VCaP (cell line): ENCODE measurements at regions not wholly inside any gene's neighbourhood (a gene's known extent, or its start where the extent isn't known, plus 50 kb on each side); places are given as distances from the start of the nearest gene placed in this dataset.

ENCODE experiments used
- H3K27ac ChIP-seq: fragments of 450-650 bp; 2 replicates; pipeline ENCODE4 v1.5.1; 2017
- TF ChIP-seq, protein P1 (sequence below): fragments of 450-650 bp; conservative IDR thresholded peaks from 2 replicates; pipeline ENCODE4 v1.5.1; 2017; ENCODE audit warnings: mild to moderate bottlenecking, moderate library complexity

DNA sequence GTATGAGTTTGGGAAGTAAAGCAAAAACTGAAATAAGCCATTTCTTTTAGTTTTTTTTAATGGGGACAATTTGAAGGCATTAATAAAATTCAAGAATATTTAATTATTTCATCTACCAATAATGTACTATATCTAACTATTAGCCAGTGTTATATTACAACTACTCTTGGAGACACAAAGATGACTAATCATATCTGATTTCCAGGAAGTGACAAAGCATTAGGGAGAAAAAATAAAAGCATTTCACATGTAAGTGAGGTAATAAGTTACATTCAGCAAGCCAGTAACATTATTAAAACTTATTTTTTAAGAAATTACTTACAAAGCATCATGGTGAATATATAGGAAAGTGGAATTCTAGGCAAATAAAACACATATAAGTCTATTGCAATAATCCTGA, 781.3 kb upstream of the NRXN1 start:
- H3K27ac ChIP-seq: no peak overlapping the region
- TF ChIP-seq, protein P1, sequence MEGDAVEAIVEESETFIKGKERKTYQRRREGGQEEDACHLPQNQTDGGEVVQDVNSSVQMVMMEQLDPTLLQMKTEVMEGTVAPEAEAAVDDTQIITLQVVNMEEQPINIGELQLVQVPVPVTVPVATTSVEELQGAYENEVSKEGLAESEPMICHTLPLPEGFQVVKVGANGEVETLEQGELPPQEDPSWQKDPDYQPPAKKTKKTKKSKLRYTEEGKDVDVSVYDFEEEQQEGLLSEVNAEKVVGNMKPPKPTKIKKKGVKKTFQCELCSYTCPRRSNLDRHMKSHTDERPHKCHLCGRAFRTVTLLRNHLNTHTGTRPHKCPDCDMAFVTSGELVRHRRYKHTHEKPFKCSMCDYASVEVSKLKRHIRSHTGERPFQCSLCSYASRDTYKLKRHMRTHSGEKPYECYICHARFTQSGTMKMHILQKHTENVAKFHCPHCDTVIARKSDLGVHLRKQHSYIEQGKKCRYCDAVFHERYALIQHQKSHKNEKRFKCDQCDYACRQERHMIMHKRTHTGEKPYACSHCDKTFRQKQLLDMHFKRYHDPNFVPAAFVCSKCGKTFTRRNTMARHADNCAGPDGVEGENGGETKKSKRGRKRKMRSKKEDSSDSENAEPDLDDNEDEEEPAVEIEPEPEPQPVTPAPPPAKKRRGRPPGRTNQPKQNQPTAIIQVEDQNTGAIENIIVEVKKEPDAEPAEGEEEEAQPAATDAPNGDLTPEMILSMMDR: no peak

DNA sequence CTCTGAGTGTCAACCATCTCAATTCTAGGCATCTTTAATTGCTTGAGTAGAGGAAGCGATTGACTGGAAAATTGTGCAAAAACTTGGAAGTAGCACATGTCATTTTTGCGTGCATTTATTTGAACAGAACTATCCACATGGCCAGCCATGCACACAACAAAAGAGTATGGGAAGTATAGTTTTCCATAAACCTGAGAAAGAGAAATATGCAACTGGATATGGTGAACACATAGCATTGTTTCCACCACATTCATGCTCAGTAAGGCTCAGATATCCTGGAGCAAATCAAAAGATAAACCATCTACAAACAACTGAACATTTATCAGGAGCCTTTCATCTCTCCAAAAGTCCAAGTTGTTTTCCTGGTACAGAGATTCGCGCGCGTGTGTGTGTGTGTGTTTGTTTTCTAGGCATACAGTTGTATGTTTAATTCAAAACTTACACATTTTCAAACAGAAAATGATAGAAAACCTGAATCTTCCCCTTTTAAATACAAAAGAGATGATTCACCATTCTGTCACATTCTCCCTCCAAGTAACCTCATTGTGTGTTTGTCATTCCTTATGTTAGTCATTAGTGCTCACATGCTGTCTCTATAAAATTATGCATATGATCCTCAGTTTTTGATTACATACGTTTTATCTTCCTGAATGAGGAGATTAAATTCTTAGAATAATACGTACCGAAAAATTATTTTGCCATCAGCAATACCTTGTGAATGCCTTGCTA, 780.4 kb upstream of the NRXN1 start:
- H3K27ac ChIP-seq: no peak overlapping the region
- TF ChIP-seq, protein P1: no peak

- H3K27ac ChIP-seq: no peak overlapping the region
- TF ChIP-seq, protein P1: no peak
These were observed 778.3 kb upstream of the NRXN1 start for GRCh38 chr2:51810197-51810596.

DNA sequence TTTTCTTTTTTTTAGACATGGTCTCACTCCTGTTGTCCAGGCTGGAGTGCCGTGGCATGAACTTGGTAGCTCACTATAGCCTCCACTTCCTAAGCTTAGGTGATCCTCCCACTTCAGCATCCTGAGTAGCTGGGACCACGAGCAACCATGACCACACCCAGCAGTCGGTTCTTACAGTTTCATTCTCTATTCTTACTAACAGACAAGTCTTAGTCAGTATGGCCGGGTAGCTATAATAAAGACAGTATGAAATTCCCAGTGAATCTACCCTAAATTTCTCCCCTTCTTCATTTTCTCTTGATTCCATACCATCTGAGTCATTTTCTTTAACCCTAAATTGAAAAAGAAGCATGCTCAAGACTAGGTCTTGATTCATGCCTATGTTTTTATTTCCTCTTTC, 775.3 kb upstream of the NRXN1 start:
- no peak overlapping the region for H3K27ac ChIP-seq
- TF ChIP-seq, protein P1: no peak

DNA sequence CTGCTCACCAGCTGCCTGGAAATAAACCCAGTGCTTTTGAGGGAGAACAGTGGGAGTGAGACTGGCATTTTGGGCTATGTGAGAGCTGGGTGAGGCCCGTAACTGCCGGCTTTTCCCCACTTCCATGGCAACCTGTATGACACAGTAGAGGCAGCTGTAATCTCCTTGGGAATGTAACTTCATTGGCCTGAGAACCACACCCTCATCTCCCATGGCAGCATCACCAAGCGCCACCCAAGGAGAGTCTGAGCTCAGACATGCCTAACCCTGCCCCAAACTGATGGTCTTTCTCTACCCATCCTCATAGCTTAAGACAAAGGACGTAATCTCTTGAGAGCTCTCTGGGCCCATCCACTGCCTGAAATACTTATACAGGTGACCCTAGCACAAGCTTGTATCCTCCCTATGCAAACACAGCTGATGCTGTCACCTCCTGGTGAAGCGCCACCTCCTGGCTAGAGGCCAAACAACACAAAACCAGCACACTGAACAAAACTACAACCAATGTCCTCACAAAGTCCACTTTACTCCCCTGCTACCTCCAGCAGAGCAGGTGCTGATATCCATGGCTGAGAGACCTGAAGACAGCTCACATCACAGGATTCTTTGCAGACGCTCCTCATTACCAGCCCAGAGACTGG, 763.4 kb upstream of the NRXN1 start:
- TF ChIP-seq, protein P1: peak; percentile 48
- H3K27ac ChIP-seq: no peak overlapping the region

DNA sequence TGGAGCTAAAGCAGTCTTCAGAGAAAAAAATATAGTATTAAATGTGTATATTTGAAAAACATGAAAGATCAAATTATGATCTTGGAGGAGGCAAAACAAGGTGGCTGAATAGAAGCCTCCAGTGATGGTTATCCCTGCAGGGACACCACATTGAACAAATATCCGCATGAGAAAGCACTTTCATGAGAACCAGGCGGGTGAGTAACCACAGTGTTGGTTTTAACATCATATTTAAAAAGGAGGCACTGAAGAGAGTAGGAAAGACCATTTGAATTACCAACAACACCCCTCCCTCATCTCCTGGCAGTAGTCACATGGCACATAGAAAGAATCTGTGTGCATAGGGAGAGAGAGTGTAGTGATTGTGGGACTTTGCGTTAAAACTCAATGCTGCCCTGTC, 759.6 kb upstream of the NRXN1 start:
- TF ChIP-seq, protein P1: no peak
- no peak overlapping the region for H3K27ac ChIP-seq

DNA sequence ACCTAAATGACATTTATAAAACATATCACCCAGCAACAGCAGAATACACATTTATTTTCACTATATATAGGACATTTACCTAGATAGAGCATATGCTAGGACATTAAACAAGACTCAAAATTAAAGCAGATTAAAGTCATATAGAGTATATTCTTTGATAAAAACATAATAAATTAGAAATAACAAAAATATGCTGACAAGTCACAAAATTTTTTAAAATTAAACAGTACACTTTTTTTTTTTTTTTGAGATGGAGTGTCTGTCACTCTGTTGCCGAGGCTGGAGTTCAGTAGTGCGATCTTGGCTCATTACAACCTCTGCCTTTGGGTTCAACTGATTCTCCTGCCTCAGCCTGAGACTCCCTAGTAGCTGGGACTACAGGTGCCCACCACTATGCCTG, 758.9 kb upstream of the NRXN1 start:
- no peak overlapping the region for H3K27ac ChIP-seq

More for the DNA sequence above, 758.9 kb upstream of the NRXN1 start:
- TF ChIP-seq, protein P1: no peak
